Endothelial cell of umbilical vein (primary cell): ENCODE measurements at regions not wholly inside any gene's neighbourhood (a gene's known extent, or its start where the extent isn't known, plus 50 kb on each side); places are given as distances from the start of the nearest gene placed in this dataset.

Experiments used
- BruUV-seq: library from RNA; stranded (reverse); fragments of 400-500 nt; replicated peaks from 2 replicates; lab custom pipeline; 2021; lab: Mats Ljungman, UMichigan
- CTCF ChIA-PET: fragments of 300-600, 350-600 bp; sonication (Branson Sonifier 250); formaldehyde crosslinking; loops from one replicate; lab custom pipeline; 2021; ENCODE audit warnings: antibody characterized with exemption, inconsistent platforms; lab: Charles Lee
- POLR2A ChIA-PET: fragments of 300-600, 350-600 bp; sonication (Branson Sonifier 250); formaldehyde crosslinking; loops from one replicate; lab custom pipeline; 2021; ENCODE audit warnings: antibody characterized with exemption, inconsistent platforms; lab: Charles Lee
- DNase-seq: peaks from one replicate; pipeline ENCODE4 v3.0.0-alpha.2; 2011; ENCODE audit warnings: low read depth, low spot score
- FAIRE-seq: peaks from 2 replicates; lab custom pipeline; 2011; peaks lifted over from hg19 to GRCh38; lab: Jason Lieb, UNC
- H2AFZ ChIP-seq: 2 replicates; pipeline ENCODE4 v1.6.0; 2012; ENCODE audit warnings: low read depth, low read length, control low read depth, inconsistent platforms
- H3K27ac ChIP-seq: 2 replicates; pipeline ENCODE4 v1.5.1; 2011; ENCODE audit warnings: low read depth, mild to moderate bottlenecking, control low read depth, low read length, moderate library complexity; ENCODE audit not compliant: insufficient read depth
- H3K27me3 ChIP-seq, 2 experiments: 2 replicates each; pipeline versions ENCODE4 v1.6.0 to v1.6.1; 2011; ENCODE audit warnings: low read length in 2 of 2, mixed read lengths in 1 of 2; ENCODE audit not compliant: control insufficient read depth in 2 of 2, insufficient read depth in 2 of 2
- H3K36me3 ChIP-seq, 2 experiments: 2 replicates in 1 of 2; 3 replicates in 1 of 2; pipeline ENCODE4 v1.5.1; 2011; ENCODE audit warnings: low read length in 2 of 2, mild to moderate bottlenecking in 1 of 2, moderate library complexity in 1 of 2; ENCODE audit not compliant: control insufficient read depth in 2 of 2, insufficient read depth in 2 of 2; ENCODE audit errors: extremely low read depth in 1 of 2
- H3K4me1 ChIP-seq: 3 replicates; pipeline ENCODE4 v1.5.1; 2011; ENCODE audit warnings: mild to moderate bottlenecking, low read length; ENCODE audit not compliant: control insufficient read depth, insufficient read depth; ENCODE audit errors: extremely low read depth
- H3K4me2 ChIP-seq: 2 replicates; pipeline ENCODE4 v1.6.1; 2011; ENCODE audit warnings: low read length, control low read depth, mixed read lengths; ENCODE audit not compliant: insufficient read depth
- H3K4me3 ChIP-seq, 3 experiments: fragments of 200-600 bp in 1 of 3; sonication (generic), shearing (Covaris generic) in 1 of 3; replicated peaks in 1 of 3; 2 replicates each; pipeline ENCODE4 v1.5.1; 2011 to 2016; ENCODE audit warnings: control low read depth in 3 of 3, low read length in 3 of 3, mild to moderate bottlenecking in 2 of 3, inconsistent platforms in 1 of 3, low read depth in 1 of 3, moderate library complexity in 1 of 3; ENCODE audit not compliant: insufficient read depth in 1 of 3
- H3K79me2 ChIP-seq: 2 replicates; pipeline ENCODE4 v1.6.0; 2012; ENCODE audit warnings: low read length, inconsistent platforms; ENCODE audit not compliant: control insufficient read depth, insufficient read depth
- H3K9ac ChIP-seq: replicated peaks from 2 replicates; pipeline ENCODE3; 2011; ENCODE audit warnings: low read length, control low read depth; ENCODE audit not compliant: insufficient read depth; ENCODE audit errors: extremely low read depth
- H3K9me1 ChIP-seq: replicated peaks from 3 replicates; pipeline ENCODE4 v1.6.0; 2011; ENCODE audit warnings: mild to moderate bottlenecking, low read length; ENCODE audit not compliant: control insufficient read depth, insufficient read depth; ENCODE audit errors: extremely low read depth
- H3K9me3 ChIP-seq: replicated peaks from 2 replicates; pipeline ENCODE4 v1.5.1; 2012; ENCODE audit warnings: low read length, inconsistent platforms; ENCODE audit not compliant: control insufficient read depth, insufficient read depth
- H4K20me1 ChIP-seq: replicated peaks from 2 replicates; pipeline ENCODE3; 2011; ENCODE audit warnings: mild to moderate bottlenecking, low read length; ENCODE audit not compliant: control insufficient read depth, insufficient read depth; ENCODE audit errors: extremely low read depth
- CTCF ChIP-seq, 2 donors: IDR thresholded peaks; 1 replicate in 1 of 2; 2 replicates in 1 of 2; pipeline ENCODE4 v1.5.1; 2011; ENCODE audit warnings: low read length in 2 of 2, mild to moderate bottlenecking in 2 of 2, moderate library complexity in 2 of 2, control low read depth in 1 of 2, inconsistent platforms in 1 of 2, low read depth in 1 of 2; ENCODE audit not compliant: insufficient read depth in 1 of 2; ENCODE audit errors: extremely low read depth in 1 of 2
- EZH2 ChIP-seq: IDR thresholded peaks from 2 replicates; pipeline ENCODE4 v1.6.1; 2012; ENCODE audit warnings: borderline replicate concordance, low read depth, mild to moderate bottlenecking, moderate library complexity, low read length, inconsistent platforms; ENCODE audit not compliant: severe bottlenecking
- FOS ChIP-seq: IDR thresholded peaks from 2 replicates; pipeline ENCODE4 v1.6.1; 2011; ENCODE audit warnings: mild to moderate bottlenecking, low read length, moderate library complexity, borderline replicate concordance; ENCODE audit not compliant: insufficient read depth
- GATA2 ChIP-seq: IDR thresholded peaks from 2 replicates; pipeline ENCODE4 v1.7.0; 2011; ENCODE audit warnings: low read depth, mild to moderate bottlenecking, moderate library complexity, mixed read lengths, low read length; ENCODE audit not compliant: insufficient read length, insufficient read depth
- JUN ChIP-seq: IDR thresholded peaks from 2 replicates; pipeline ENCODE4 v1.6.1; 2011; ENCODE audit warnings: borderline replicate concordance, low read depth; ENCODE audit not compliant: insufficient read length, insufficient read depth
- MAX ChIP-seq: IDR thresholded peaks from 2 replicates; pipeline ENCODE4 v1.6.1; 2011; ENCODE audit not compliant: insufficient read depth, insufficient read length
- MYC ChIP-seq: IDR thresholded peaks from one replicate; pipeline ENCODE4 v1.6.1; 2011; ENCODE audit warnings: mild to moderate bottlenecking, low read depth, low read length
- POLR2A ChIP-seq: IDR thresholded peaks from 2 replicates; pipeline ENCODE4 v1.6.1; 2012; ENCODE audit warnings: low read depth, mild to moderate bottlenecking, control low read depth, low read length
- POLR2AphosphoS5 ChIP-seq: IDR thresholded peaks from 2 replicates; pipeline ENCODE4 v1.6.1; 2012; ENCODE audit warnings: low read depth, mild to moderate bottlenecking, control low read depth, low read length, moderate library complexity; ENCODE audit not compliant: insufficient read depth
- dilution Hi-C: fragments of 300-500 bp; cut with MboI; formaldehyde crosslinking; loops from one replicate; pipeline ENCODE4 v1.15.0; 2019; ENCODE audit warnings: low sequenced_read_pairs; ENCODE audit not compliant: extremely low pct_ligation_motif_present
- intact Hi-C: fragments of 100-400 bp; cut with micrococcal nuclease; formaldehyde crosslinking; loops from one replicate; pipeline ENCODE4 v1.10.0; 2022

- DNase-seq (no peak), FAIRE-seq (no peak)
- H3K27ac ChIP-seq: no peak overlapping the region
- H2AFZ ChIP-seq: no peak overlapping the region
- ChIA-PET POLR2A (no interaction called here), CTCF (no interaction called here)
- H3K9me1 ChIP-seq: no peaks in the 10 kb centered on the region
- no peak overlapping the region for H3K9ac ChIP-seq
- H3K4me1 ChIP-seq: no peaks in the 10 kb centered on the region
- H3K4me2 ChIP-seq: no peak overlapping the region
- intact Hi-C loops: no loop called here
- TF ChIP-seq EZH2: no peak
- no peak for TF ChIP-seq JUN
- TF ChIP-seq POLR2AphosphoS5: no peak
- TF ChIP-seq MAX: no peak
- TF ChIP-seq MYC: no peak
- no peak for TF ChIP-seq GATA2
- H3K4me3 ChIP-seq: no peak overlapping the region
- H4K20me1 ChIP-seq: no peaks in the 10 kb centered on the region
- dilution Hi-C loops: no loop called here
- no peaks in the 10 kb centered on the region for H3K79me2 ChIP-seq
- no peaks in the 10 kb centered on the region for H3K36me3 ChIP-seq
- no TSS peak for BruUV-seq
- H3K9me3 ChIP-seq: no peaks in the 10 kb centered on the region
- no peaks in the 10 kb centered on the region for H3K27me3 ChIP-seq
Observed at GRCh38 chr1:168822911-168823310, 93.9 kb upstream of the DPT start.

- no peak for DNase-seq
- intact Hi-C loops (no loop called here), dilution Hi-C loops (no loop called here)
- Histone ChIP-seq H3K27ac (no peak overlapping the region), H3K4me3 (no peak overlapping the region), H3K9me1 (no peaks in the 10 kb centered on the region), H3K4me2 (no peak overlapping the region), H3K36me3 (no peaks in the 10 kb centered on the region), H3K9ac (no peak overlapping the region), H4K20me1 (no peaks in the 10 kb centered on the region), H3K79me2 (no peaks in the 10 kb centered on the region), H3K4me1 (no peaks in the 10 kb centered on the region), H2AFZ (no peak overlapping the region), H3K27me3 (no peaks in the 10 kb centered on the region), H3K9me3 (no peaks in the 10 kb centered on the region)
- CTCF ChIA-PET: interaction anchor here (1.2 kb wide), 1 partner anchor 524 kb away, joined by 6 read pairs; no protein-coding TSS in a partner anchor
- POLR2A ChIA-PET: no interaction called here
- BruUV-seq: no TSS peak
- TF ChIP-seq MYC: no peak
- no peak for TF ChIP-seq POLR2A
- TF ChIP-seq CTCF (IDR thresholded peaks at IDR 0.05; ENCODE audit: extremely low read depth in 1 of 2, insufficient read depth in 1 of 2, low read depth in 1 of 2, low read length in 2 of 2): no peak
- no peak for TF ChIP-seq JUN
- no peak for TF ChIP-seq MAX
- no peak for TF ChIP-seq EZH2
- no peak for TF ChIP-seq GATA2
- TF ChIP-seq POLR2AphosphoS5: no peak
- no peak for TF ChIP-seq FOS
- FAIRE-seq: no peak
Observed at GRCh38 chr1:168823988-168824387, 95.0 kb upstream of the DPT start.
